PC-9 (cell line): ENCODE measurements at regions not wholly inside any gene's neighbourhood (a gene's known extent, or its start where the extent isn't known, plus 50 kb on each side); places are given as distances from the start of the nearest gene placed in this dataset.

Source experiments
- BruUV-seq: library from RNA; stranded (reverse); fragments of 400-500 nt; replicated peaks from 2 replicates; lab custom pipeline; 2021; lab: Mats Ljungman, UMichigan
- CTCF ChIA-PET: fragments of 300-600 bp; sonication (Branson Sonifier 250); formaldehyde crosslinking; loops from one replicate; lab custom pipeline; 2022; ENCODE audit warnings: antibody characterized with exemption; lab: Charles Lee
- POLR2A ChIA-PET: fragments of 300-600 bp; sonication (Branson Sonifier 250); formaldehyde crosslinking; loops from one replicate; lab custom pipeline; 2022; ENCODE audit warnings: antibody characterized with exemption; ENCODE audit not compliant: unreplicated experiment; lab: Charles Lee
- DNase-seq, 2 experiments: peaks; one replicate each; pipeline versions ENCODE4 v3.0.0 to v3.0.0-alpha.2; 2015 to 2022; ENCODE audit warnings: mixed read lengths in 1 of 2
- H2AFZ ChIP-seq: fragments of 200-600 bp; sonication (generic); 2 replicates; pipeline ENCODE4 v1.8.1; 2017; ENCODE audit warnings: antibody characterized with exemption
- H3F3A ChIP-seq: fragments of 200-600 bp; sonication (generic); 2 replicates; pipeline ENCODE4 v1.8.1; 2017; ENCODE audit warnings: antibody characterized with exemption, mild to moderate bottlenecking, low read depth; ENCODE audit not compliant: insufficient read depth
- H3K27ac ChIP-seq: fragments of 200-600 bp; sonication (generic); 2 replicates; pipeline ENCODE4 v1.6.1; 2016; ENCODE audit warnings: mixed run types
- H3K27me3 ChIP-seq: fragments of 200-600 bp; sonication (generic); 2 replicates; pipeline ENCODE4 v1.6.1; 2016; ENCODE audit warnings: low read depth, mixed run types; ENCODE audit not compliant: insufficient read depth
- H3K36me3 ChIP-seq: fragments of 200-600 bp; sonication (generic); 2 replicates; pipeline ENCODE4 v1.6.1; 2016; ENCODE audit warnings: low read depth, mixed run types
- H3K4me1 ChIP-seq: fragments of 200-600 bp; sonication (generic); replicated peaks from 2 replicates; pipeline ENCODE4 v1.6.1; 2016; ENCODE audit warnings: mixed run types; ENCODE audit not compliant: insufficient read depth
- H3K4me2 ChIP-seq: fragments of 200-600 bp; sonication (generic); 2 replicates; pipeline ENCODE4 v1.6.1; 2017; ENCODE audit warnings: mixed run types
- H3K4me3 ChIP-seq: fragments of 200-600 bp; sonication (generic); 2 replicates; pipeline ENCODE4 v1.6.1; 2016; ENCODE audit warnings: mixed run types
- H3K79me2 ChIP-seq: fragments of 200-600 bp; sonication (generic); 2 replicates; pipeline ENCODE4 v1.6.1; 2017; ENCODE audit warnings: low read depth, mixed run types
- H3K9me2 ChIP-seq: fragments of 200-600 bp; sonication (generic); 2 replicates; pipeline ENCODE4 v1.8.1; 2017; ENCODE audit warnings: mild to moderate bottlenecking; ENCODE audit not compliant: insufficient read depth
- H3K9me3 ChIP-seq: fragments of 200-600 bp; sonication (generic); 2 replicates; pipeline ENCODE4 v1.8.1; 2016; ENCODE audit warnings: low read depth; ENCODE audit not compliant: insufficient read depth
- H4K20me1 ChIP-seq: fragments of 200-600 bp; sonication (generic); 2 replicates; pipeline ENCODE4 v1.8.1; 2017; ENCODE audit not compliant: insufficient read depth
- EZH2 ChIP-seq: fragments of 200-600 bp; sonication (generic); IDR thresholded peaks from 2 replicates; pipeline ENCODE4 v1.8.0; 2017; ENCODE audit warnings: antibody characterized with exemption, low read depth
- intact Hi-C: fragments of 100-400 bp; cut with micrococcal nuclease; formaldehyde crosslinking; loops from one replicate; pipeline ENCODE4 v1.10.0; 2022; ENCODE audit not compliant: unreplicated experiment
- TF ChIP-seq, protein P1 (sequence below): fragments of 200-600 bp; sonication (generic); conservative IDR thresholded peaks from 2 replicates; pipeline ENCODE4 v1.6.1; 2017; ENCODE audit warnings: mixed run types, antibody characterized with exemption, mild to moderate bottlenecking, moderate library complexity

GRCh38 chr12:124410354-124411175 is 115.7 kb downstream of the RFLNA start:
- CTCF ChIA-PET, result no interaction called here
- no TSS peak for BruUV-seq
- peak in 1 of 2 experiments; percentile 20 for DNase-seq

DNA sequence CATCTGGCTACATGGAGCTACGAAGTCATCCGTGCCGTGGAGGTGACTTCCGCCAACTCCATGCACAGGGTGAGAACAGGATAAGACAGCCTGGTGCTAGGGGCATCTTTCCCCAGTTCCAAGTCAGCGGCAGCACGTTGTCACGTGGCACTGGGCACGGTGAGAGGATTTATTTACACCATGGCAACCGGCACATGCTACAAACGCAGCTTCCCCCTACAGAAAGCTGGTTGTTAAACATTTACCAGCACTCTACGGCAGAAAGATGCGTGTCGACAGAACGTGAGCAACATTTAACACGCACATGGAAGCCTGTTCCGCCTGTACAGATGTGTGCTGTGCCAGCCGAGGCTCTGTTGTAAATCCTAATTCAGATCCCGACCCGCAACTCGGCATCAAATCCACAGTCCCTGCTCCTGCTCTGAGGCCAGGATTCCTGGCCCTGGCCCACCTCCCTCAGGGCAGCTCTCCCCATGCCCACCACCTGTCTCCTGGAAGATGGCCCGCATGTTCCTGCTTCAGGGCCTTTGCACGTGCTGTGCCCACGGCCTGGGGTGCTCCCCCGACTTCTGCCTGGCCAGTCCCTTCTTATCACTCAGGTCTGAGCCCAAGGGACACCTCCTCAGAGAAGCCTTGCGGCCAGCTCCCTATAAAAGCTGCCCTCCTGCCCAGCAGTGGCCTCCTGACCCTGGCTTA is 114.1 kb downstream of the RFLNA start:
- H3K9me2 ChIP-seq, result no peaks in the 10 kb centered on the region
- no peaks in the 10 kb centered on the region; the same call in 1 of the 2 replicates for H3F3A ChIP-seq
- no peak for TF ChIP-seq EZH2
- TF ChIP-seq, protein P1, sequence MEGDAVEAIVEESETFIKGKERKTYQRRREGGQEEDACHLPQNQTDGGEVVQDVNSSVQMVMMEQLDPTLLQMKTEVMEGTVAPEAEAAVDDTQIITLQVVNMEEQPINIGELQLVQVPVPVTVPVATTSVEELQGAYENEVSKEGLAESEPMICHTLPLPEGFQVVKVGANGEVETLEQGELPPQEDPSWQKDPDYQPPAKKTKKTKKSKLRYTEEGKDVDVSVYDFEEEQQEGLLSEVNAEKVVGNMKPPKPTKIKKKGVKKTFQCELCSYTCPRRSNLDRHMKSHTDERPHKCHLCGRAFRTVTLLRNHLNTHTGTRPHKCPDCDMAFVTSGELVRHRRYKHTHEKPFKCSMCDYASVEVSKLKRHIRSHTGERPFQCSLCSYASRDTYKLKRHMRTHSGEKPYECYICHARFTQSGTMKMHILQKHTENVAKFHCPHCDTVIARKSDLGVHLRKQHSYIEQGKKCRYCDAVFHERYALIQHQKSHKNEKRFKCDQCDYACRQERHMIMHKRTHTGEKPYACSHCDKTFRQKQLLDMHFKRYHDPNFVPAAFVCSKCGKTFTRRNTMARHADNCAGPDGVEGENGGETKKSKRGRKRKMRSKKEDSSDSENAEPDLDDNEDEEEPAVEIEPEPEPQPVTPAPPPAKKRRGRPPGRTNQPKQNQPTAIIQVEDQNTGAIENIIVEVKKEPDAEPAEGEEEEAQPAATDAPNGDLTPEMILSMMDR, result no peak
- no TSS peak for BruUV-seq
- no peaks in the 10 kb centered on the region for H3K4me1 ChIP-seq
- H3K79me2 ChIP-seq, result no peaks in the 10 kb centered on the region
- no peak for DNase-seq
- no peak overlapping the region for H3K4me3 ChIP-seq
- CTCF ChIA-PET, result no interaction called here
- H4K20me1 ChIP-seq, result peaks cover 28% of the 10 kb centered on the region
- no peak overlapping the region for H3K27ac ChIP-seq
- intact Hi-C loops, result no loop called here
- H3K36me3 ChIP-seq, result no peaks in the 10 kb centered on the region
- no peaks in the 10 kb centered on the region for H3K27me3 ChIP-seq
- H3K9me3 ChIP-seq, result no peaks in the 10 kb centered on the region
- H2AFZ ChIP-seq, result no peak overlapping the region
- POLR2A ChIA-PET, result no interaction called here
- no peak overlapping the region for H3K4me2 ChIP-seq

More at GRCh38 chr12:124410354-124411175, 115.7 kb downstream of the RFLNA start:
- TF ChIP-seq, protein P1, result no peak
- no peak for TF ChIP-seq EZH2
- Histone ChIP-seq H4K20me1 (peaks cover 33% of the 10 kb centered on the region), H3K4me2 (no peak overlapping the region), H3K4me1 (no peaks in the 10 kb centered on the region), H3K9me2 (no peaks in the 10 kb centered on the region), H3K27ac (no peak overlapping the region), H3K9me3 (no peaks in the 10 kb centered on the region), H3F3A (no peaks in the 10 kb centered on the region), H3K36me3 (no peaks in the 10 kb centered on the region), H3K4me3 (no peak overlapping the region), H3K79me2 (no peaks in the 10 kb centered on the region), H2AFZ (no peak overlapping the region), H3K27me3 (no peaks in the 10 kb centered on the region)
- POLR2A ChIA-PET, result no interaction called here
- intact Hi-C loops, result no loop called here

- ChIA-PET CTCF (no interaction called here), POLR2A (no interaction called here)
- Histone ChIP-seq H3K79me2 (no peaks in the 10 kb centered on the region), H3K9me2 (no peaks in the 10 kb centered on the region), H3K27me3 (no peaks in the 10 kb centered on the region), H3K4me2 (no peak overlapping the region), H3K4me3 (no peak overlapping the region), H3K4me1 (no peaks in the 10 kb centered on the region), H3K36me3 (no peaks in the 10 kb centered on the region), H4K20me1 (peaks cover 31% of the 10 kb centered on the region), H3K27ac (no peak overlapping the region), H3F3A (peaks cover 3% of the 10 kb centered on the region; the same call in 1 of the 2 replicates), H3K9me3 (no peaks in the 10 kb centered on the region), H2AFZ (no peak overlapping the region)
- no peak for DNase-seq
- TF ChIP-seq, protein P1, result no peak
- no peak for TF ChIP-seq EZH2
- intact Hi-C loops, result no loop called here
- BruUV-seq, result no TSS peak
These were observed 112.2 kb downstream of the RFLNA start for GRCh38 chr12:124407074-124407473.
